ENCODE measurements at regions not wholly inside any gene's neighbourhood (a gene's known extent, or its start where the extent isn't known, plus 50 kb on each side); places are given as distances from the start of the nearest gene placed in this dataset.
"Not testable (repeated sequence)": the region's sequence is repeated elsewhere in the genome, so short reads cannot be mapped to it uniquely, and the experiment has no call there.

GRCh38 chr2:117232305-117232704, 582.2 kb upstream of the DDX18 start:
- peak; percentile 2 for DNase-seq

GRCh38 chr2:117257362-117257761, 557.1 kb upstream of the DDX18 start:
- no peak for DNase-seq

GRCh38 chr2:117269574-117269973, 544.9 kb upstream of the DDX18 start:
- no peak for DNase-seq

GRCh38 chr2:117271631-117272030, 542.9 kb upstream of the DDX18 start:
- no peak for DNase-seq

- no peak for DNase-seq
Observed at GRCh38 chr2:117273009-117273671, 541.4 kb upstream of the DDX18 start.

GRCh38 chr2:117293012-117293411, 521.5 kb upstream of the DDX18 start:
- no peak for DNase-seq

GRCh38 chr2:117299451-117299850, 515.0 kb upstream of the DDX18 start:
- DNase-seq, result no peak

GRCh38 chr2:117308861-117309770, 505.4 kb upstream of the DDX18 start:
- DNase-seq, result no peak

- no peak for DNase-seq
Observed at GRCh38 chr2:117321816-117322215, 492.7 kb upstream of the DDX18 start.

GRCh38 chr2:117323331-117323730, 491.2 kb upstream of the DDX18 start:
- no peak for DNase-seq

GRCh38 chr2:117330641-117331040, 483.9 kb upstream of the DDX18 start:
- no peak for DNase-seq

GRCh38 chr2:117335967-117336366, 478.5 kb upstream of the DDX18 start:
- DNase-seq, result no peak

- no peak for DNase-seq
Observed at GRCh38 chr2:117336496-117336895, 478.0 kb upstream of the DDX18 start.

- DNase-seq, result not testable (repeated sequence)
Observed at GRCh38 chr2:117337981-117338380, 476.5 kb upstream of the DDX18 start.

- no peak for DNase-seq
Observed at GRCh38 chr2:117339980-117340379, 474.5 kb upstream of the DDX18 start.

- no peak for DNase-seq
Observed at GRCh38 chr2:117341690-117342089, 472.8 kb upstream of the DDX18 start.

GRCh38 chr2:117342415-117342814, 472.1 kb upstream of the DDX18 start:
- DNase-seq, result no peak

- DNase-seq, result no peak
Observed at GRCh38 chr2:117349687-117350086, 464.8 kb upstream of the DDX18 start.

GRCh38 chr2:117351396-117351795, 463.1 kb upstream of the DDX18 start:
- DNase-seq, result no peak

GRCh38 chr2:117359266-117359914, 455.1 kb upstream of the DDX18 start:
- DNase-seq, result no peak

GRCh38 chr2:117360586-117360985, 453.9 kb upstream of the DDX18 start:
- DNase-seq, result no peak

GRCh38 chr2:117378653-117379052, 435.8 kb upstream of the DDX18 start:
- DNase-seq, result no peak

GRCh38 chr2:117379928-117380327, 434.6 kb upstream of the DDX18 start:
- no peak for DNase-seq

- DNase-seq, result not testable (repeated sequence)
Observed at GRCh38 chr2:117383997-117384396, 430.5 kb upstream of the DDX18 start.

Data from hematopoietic multipotent progenitor cell treated with erythropoietin and hydrocortisone succinate and interleukin-3 and kit ligand, for 4 days (in vitro differentiated cells).